Astrocyte (in vitro differentiated cells and primary cell): ENCODE measurements at regions not wholly inside any gene's neighbourhood (a gene's known extent, or its start where the extent isn't known, plus 50 kb on each side); places are given as distances from the start of the nearest gene placed in this dataset.

ENCODE experiments used
- EZH2 ChIP-seq: IDR thresholded peaks from 2 replicates; pipeline ENCODE4 v1.6.1; 2012; ENCODE audit warnings: mild to moderate bottlenecking, low read length, inconsistent platforms; ENCODE audit not compliant: insufficient read depth
- TF ChIP-seq, protein P1 (sequence below): IDR thresholded peaks from 2 replicates; pipeline ENCODE4 v1.5.1; 2011; ENCODE audit warnings: low read depth, mild to moderate bottlenecking, inconsistent platforms, low read length, moderate library complexity; ENCODE audit not compliant: insufficient read depth

DNA sequence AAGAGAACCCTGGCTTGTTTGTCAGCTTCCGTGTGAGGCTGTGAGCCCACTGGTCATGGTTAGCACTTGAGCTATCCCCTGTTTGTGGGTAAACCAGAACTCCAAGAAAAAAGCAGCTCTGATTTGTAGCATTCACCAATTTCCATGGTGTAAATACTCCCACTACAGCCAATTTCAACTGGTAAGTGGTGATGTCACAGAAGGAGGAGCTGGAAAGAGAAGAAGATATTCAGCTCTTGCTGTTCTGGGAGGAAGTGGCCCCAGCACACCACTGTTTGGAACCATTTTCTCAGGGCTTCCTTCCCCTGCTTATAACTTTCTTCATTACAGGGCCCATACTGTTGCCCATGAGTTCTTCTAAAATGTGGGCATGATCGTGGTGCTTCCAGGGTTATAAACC lies 500.1 kb upstream of the ZMIZ1 start:
- TF ChIP-seq, protein P1, sequence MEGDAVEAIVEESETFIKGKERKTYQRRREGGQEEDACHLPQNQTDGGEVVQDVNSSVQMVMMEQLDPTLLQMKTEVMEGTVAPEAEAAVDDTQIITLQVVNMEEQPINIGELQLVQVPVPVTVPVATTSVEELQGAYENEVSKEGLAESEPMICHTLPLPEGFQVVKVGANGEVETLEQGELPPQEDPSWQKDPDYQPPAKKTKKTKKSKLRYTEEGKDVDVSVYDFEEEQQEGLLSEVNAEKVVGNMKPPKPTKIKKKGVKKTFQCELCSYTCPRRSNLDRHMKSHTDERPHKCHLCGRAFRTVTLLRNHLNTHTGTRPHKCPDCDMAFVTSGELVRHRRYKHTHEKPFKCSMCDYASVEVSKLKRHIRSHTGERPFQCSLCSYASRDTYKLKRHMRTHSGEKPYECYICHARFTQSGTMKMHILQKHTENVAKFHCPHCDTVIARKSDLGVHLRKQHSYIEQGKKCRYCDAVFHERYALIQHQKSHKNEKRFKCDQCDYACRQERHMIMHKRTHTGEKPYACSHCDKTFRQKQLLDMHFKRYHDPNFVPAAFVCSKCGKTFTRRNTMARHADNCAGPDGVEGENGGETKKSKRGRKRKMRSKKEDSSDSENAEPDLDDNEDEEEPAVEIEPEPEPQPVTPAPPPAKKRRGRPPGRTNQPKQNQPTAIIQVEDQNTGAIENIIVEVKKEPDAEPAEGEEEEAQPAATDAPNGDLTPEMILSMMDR, result no peak
- no peak for TF ChIP-seq EZH2
